ENCODE measurements at regions not wholly inside any gene's neighbourhood (a gene's known extent, or its start where the extent isn't known, plus 50 kb on each side); places are given as distances from the start of the nearest gene placed in this dataset.

DNA sequence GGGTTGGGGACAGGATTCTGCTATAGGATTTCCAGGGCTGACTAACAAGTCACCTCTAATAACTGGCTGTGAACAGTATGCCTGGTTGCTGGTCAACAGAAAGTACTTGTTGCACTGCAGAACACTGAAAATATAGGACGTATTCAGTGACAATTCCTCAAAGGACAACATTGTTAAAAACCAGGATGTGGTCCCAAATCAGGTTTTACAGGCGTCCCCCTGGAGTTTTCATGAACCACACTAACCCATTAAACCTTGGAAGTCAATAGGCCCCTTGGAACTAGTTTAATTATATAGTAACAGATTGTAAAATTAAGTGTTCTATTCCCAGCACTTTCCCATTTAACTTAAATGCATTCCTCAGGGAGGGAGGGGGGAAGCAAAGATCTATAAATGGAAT is 495.4 kb downstream of the TBC1D4 start:
- DNase-seq (no peak), FAIRE-seq (no peak)
- H3K4me1 ChIP-seq (ENCODE audit: control insufficient read depth in 2 of 3, insufficient read depth in 2 of 3, low read depth in 1 of 3, low read length in 3 of 3) = no peaks in the 10 kb centered on the region
- TF ChIP-seq, protein P1, sequence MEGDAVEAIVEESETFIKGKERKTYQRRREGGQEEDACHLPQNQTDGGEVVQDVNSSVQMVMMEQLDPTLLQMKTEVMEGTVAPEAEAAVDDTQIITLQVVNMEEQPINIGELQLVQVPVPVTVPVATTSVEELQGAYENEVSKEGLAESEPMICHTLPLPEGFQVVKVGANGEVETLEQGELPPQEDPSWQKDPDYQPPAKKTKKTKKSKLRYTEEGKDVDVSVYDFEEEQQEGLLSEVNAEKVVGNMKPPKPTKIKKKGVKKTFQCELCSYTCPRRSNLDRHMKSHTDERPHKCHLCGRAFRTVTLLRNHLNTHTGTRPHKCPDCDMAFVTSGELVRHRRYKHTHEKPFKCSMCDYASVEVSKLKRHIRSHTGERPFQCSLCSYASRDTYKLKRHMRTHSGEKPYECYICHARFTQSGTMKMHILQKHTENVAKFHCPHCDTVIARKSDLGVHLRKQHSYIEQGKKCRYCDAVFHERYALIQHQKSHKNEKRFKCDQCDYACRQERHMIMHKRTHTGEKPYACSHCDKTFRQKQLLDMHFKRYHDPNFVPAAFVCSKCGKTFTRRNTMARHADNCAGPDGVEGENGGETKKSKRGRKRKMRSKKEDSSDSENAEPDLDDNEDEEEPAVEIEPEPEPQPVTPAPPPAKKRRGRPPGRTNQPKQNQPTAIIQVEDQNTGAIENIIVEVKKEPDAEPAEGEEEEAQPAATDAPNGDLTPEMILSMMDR (IDR thresholded peaks at IDR 0.05; ENCODE audit: borderline replicate concordance, extremely low read depth, insufficient read depth) = no peak
- no peaks in the 10 kb centered on the region for H3K36me3 ChIP-seq (ENCODE audit: control insufficient read depth in 2 of 3, insufficient read depth in 3 of 3, low read length in 3 of 3)
- H3K9ac ChIP-seq (ENCODE audit: low read length in 3 of 3) = no peak overlapping the region
- H3K9me3 ChIP-seq (ENCODE audit: control insufficient read depth in 2 of 3, insufficient read depth in 1 of 3, low read length in 3 of 3) = no peaks in the 10 kb centered on the region
- no peak overlapping the region for H3K27ac ChIP-seq (ENCODE audit: low read depth in 2 of 2, low read length in 2 of 2)
- no peak overlapping the region for H3K4me3 ChIP-seq (ENCODE audit: low read length in 3 of 3)
- intact Hi-C loops (cut with DNase I) = no loop called here
- H3K27me3 ChIP-seq (ENCODE audit: control insufficient read depth, insufficient read depth, low read length) = no peaks in the 10 kb centered on the region

DNA sequence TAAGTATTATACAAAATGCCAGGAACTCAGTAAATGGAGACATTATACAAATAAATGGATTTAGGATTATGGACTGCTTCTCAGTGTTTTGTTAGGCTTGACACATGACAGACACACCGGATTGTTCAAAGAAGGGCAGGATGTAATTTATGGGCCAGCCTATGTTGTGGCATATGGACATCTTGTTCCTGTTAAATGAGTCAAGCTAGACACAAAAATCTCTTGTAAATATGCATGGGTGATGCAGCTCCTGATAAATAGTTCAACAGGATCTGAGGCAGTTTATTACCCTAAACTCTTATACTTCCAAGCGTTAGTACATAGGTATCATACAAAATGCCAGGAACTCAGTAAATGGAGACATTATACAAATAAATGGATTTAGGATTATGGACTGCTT is 502.3 kb downstream of the TBC1D4 start:
- Histone ChIP-seq H3K4me1 (ENCODE audit: control insufficient read depth in 2 of 3, insufficient read depth in 2 of 3, low read depth in 1 of 3, low read length in 3 of 3) (no peaks in the 10 kb centered on the region), H3K4me3 (ENCODE audit: low read length in 3 of 3) (no peak overlapping the region), H3K36me3 (ENCODE audit: control insufficient read depth in 2 of 3, insufficient read depth in 3 of 3, low read length in 3 of 3) (no peaks in the 10 kb centered on the region), H3K27ac (ENCODE audit: low read depth in 2 of 2, low read length in 2 of 2) (no peak overlapping the region), H3K9me3 (ENCODE audit: control insufficient read depth in 2 of 3, insufficient read depth in 1 of 3, low read length in 3 of 3) (no peaks in the 10 kb centered on the region), H3K9ac (ENCODE audit: low read length in 3 of 3) (no peak overlapping the region), H3K27me3 (ENCODE audit: control insufficient read depth, insufficient read depth, low read length) (no peaks in the 10 kb centered on the region)
- FAIRE-seq (no peak), DNase-seq (no peak)
- TF ChIP-seq, protein P1 (IDR thresholded peaks at IDR 0.05; ENCODE audit: borderline replicate concordance, extremely low read depth, insufficient read depth) = no peak
- intact Hi-C loops (cut with DNase I) = no loop called here

DNA sequence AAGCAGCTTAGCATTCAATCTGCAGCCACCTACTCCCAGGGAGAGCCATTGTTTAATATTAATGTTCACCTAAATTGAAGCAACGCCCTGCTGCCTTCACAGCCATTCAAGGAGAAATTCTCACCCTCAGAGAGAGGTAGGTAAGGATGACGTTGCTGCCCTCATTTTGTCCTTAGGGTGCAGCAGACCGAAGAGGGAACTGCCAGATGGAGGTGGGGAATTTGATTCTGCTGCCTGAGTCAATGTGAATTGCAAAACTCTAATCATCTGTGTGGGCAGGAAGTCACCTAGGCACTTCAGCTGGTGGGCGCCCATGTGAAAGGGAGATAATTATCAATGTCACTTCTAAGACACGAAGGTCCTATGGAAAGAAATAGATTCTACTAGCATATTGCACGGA is 503.4 kb downstream of the TBC1D4 start:
- intact Hi-C loops (cut with DNase I) = no loop called here

More for the DNA sequence above, 503.4 kb downstream of the TBC1D4 start:
- FAIRE-seq = no peak
- Histone ChIP-seq H3K36me3 (ENCODE audit: control insufficient read depth in 2 of 3, insufficient read depth in 3 of 3, low read length in 3 of 3) (no peaks in the 10 kb centered on the region), H3K27ac (ENCODE audit: low read depth in 2 of 2, low read length in 2 of 2) (no peak overlapping the region), H3K9me3 (ENCODE audit: control insufficient read depth in 2 of 3, insufficient read depth in 1 of 3, low read length in 3 of 3) (no peaks in the 10 kb centered on the region), H3K4me3 (ENCODE audit: low read length in 3 of 3) (no peak overlapping the region), H3K9ac (ENCODE audit: low read length in 3 of 3) (no peak overlapping the region), H3K27me3 (ENCODE audit: control insufficient read depth, insufficient read depth, low read length) (no peaks in the 10 kb centered on the region), H3K4me1 (ENCODE audit: control insufficient read depth in 2 of 3, insufficient read depth in 2 of 3, low read depth in 1 of 3, low read length in 3 of 3) (no peaks in the 10 kb centered on the region)
- TF ChIP-seq, protein P1 (IDR thresholded peaks at IDR 0.05; ENCODE audit: borderline replicate concordance, extremely low read depth, insufficient read depth) = no peak
- peak in 4 of 5 donors; percentile 30 to 72 (median 56) for DNase-seq
